OCI-M2 (cell line): ENCODE measurements at regions not wholly inside any gene's neighbourhood (a gene's known extent, or its start where the extent isn't known, plus 50 kb on each side); places are given as distances from the start of the nearest gene placed in this dataset.
"Not testable (repeated sequence)": the region's sequence is repeated elsewhere in the genome, so short reads cannot be mapped to it uniquely, and the experiment has no call there.

ENCODE experiments used
- DNase-seq: peaks from one replicate; lab custom pipeline; 2025; ENCODE audit not compliant: unreplicated experiment; lab: John Stamatoyannopoulos, UW

GRCh38 chr10:125252937-125253336 is 92.6 kb upstream of the CTBP2 start:
- no peak for DNase-seq

DNA sequence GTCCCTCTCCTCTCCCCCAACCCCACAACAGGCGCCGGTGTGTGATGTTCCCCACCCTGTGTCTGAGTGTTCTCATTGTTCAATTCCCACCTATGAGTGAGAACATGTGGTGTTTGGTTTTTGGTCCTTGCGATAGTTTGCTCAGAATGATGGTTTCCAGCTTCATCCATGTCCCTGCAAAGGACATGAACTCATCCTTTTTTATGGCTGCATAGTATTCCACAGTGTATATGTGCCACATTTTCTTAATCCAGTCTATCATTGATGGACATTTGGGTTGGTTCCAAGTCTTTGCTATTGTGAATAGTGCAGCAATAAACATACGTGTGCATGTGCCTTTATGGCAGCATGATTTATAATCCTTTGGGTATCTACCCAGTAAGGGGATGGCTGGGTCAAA is 90.5 kb upstream of the CTBP2 start:
- not testable (repeated sequence) for DNase-seq

DNA sequence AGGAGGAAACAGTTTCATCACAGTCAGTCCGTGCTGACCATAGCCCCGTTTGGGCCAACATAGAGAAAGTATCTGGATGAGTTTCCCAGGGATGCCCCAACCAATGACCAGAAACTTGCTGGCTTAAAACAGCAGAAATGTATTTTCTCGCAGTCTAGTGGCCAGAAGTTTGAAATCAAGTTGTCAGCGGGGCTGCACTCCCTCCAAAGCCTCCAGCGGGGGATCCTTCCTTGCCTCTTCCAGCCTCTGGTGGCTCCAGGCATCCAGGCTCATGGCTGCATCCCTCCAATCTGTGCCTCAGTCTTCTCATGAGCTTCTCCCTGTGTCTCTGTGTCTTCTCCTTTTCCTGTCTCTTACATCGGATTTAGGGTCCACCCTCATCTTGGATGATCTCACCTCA is 89.6 kb upstream of the CTBP2 start:
- no peak for DNase-seq

DNA sequence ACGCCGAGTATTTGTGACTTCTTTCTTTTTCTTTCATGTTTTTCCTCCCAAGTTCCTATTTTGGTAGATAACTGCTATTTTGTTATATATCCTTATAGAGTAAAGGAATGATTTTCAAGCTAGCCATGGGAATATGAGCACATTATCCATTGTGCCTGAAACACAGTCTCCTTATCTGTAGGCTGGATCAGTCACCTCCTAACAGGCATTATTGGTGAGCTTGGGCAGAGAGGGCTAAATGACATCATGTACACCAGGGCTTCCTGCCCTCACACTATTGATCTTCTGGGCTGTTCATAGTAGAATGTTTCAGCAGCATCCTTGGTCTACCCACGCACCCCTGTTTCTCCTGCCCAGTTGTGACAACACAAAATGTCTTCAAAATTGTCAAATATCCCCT is 88.1 kb upstream of the CTBP2 start:
- DNase-seq: no peak

DNA sequence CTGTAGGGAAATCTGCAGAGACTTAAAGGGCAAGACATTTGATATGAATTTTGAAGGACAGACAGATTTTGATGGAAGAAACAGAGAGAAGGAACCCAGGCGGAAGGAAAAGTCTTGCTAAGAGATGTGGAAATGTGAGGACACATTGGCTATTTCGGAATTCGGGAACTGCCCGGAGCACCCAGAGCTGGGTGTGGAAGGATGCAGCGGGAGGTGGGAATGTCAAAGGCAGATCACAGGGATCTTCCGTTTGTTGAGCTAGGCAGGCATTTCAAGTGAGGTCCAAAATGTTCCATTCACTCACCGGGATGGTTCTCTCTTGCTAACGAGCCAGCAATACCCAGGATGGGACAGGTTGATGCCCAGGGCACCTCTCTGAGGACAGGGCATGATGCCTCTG is 87.2 kb upstream of the CTBP2 start:
- no peak for DNase-seq

- no peak for DNase-seq
Measured at GRCh38 chr10:125243532-125244253, 83.3 kb upstream of the CTBP2 start.

DNA sequence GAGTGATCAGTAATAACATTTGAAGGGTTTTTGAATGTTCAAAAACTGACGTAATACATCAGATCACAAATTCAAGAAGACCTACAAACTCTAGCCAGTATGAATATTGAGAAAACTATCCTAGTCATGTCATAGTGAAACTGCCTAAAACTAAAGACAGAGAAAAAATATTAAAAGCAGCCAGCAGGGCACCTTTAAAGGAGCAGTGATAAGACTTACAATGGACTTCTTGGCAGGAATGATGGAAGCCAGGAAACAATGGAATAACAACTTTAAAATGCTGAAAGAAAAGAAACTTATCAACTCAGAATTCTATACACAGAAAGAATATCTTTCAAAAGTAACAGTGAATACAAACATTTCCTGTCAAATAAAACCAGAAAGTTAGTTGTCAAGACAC is 78.3 kb upstream of the CTBP2 start:
- DNase-seq: no peak

GRCh38 chr10:125236091-125236490 is 75.7 kb upstream of the CTBP2 start:
- DNase-seq: no peak

DNA sequence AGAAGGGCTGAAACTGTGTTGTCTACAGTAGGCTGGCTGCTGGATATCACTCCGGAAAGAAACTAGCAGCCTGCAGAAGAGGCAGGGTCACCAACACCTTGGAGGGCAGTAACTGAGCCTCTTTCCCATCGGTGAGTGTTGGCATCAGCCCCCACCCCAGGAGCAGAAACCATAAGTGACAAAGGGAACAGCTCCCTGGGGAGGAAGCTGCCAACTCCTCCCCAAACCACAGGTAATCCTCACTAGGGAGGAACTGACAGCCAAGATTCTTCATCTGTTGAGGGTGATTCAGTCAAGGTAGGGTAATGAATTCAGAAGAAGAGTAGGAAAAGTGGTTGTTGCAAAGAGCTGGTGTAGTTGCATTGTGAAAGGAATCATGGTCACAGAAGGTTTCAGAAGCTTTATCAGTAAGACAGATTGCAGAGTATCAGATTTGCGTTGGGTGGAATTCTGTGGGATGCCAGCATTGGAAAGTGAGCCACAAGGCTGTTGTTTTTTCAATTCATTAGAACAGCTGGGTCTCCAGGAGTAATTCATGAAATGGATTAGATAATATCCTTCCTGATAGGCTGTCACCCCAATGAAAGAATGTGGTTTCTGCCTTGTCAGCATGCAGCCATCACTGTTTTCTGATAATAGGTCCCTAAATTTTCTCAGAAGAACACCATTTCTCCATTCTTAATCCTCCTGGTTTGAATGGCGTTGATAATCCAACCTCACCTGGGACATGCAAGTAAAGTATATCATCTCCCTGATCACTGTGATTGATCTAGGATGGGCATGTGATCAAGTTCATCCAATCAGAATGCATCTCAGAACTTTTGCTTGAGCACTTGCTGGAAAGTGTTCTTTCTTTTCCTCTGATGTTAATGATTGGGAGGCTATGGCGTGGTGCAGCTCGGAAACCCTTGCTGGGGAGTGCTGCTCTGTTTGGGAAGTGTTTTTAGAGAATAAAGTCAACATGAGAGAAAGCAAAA is 75.0 kb upstream of the CTBP2 start:
- no peak for DNase-seq

DNA sequence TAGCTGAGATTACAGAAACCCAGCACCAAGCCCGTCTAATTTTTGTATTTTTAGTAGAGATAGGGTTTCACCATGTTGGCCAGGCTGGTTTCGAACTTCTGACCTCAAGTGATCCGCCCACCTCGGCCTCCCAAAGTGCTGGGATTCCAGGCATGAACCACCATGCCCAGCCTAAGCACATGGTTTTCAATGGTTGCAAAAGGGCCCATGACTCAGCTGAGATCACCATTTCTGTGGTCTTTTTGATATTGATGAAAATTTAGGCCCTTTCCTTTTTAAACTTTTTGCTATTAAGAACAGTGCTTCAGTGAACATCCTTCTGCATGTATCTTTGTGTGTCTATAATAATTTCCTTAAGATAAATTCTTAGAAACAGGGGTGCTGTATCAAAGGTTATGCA is 74.2 kb upstream of the CTBP2 start:
- not testable (repeated sequence) for DNase-seq

DNA sequence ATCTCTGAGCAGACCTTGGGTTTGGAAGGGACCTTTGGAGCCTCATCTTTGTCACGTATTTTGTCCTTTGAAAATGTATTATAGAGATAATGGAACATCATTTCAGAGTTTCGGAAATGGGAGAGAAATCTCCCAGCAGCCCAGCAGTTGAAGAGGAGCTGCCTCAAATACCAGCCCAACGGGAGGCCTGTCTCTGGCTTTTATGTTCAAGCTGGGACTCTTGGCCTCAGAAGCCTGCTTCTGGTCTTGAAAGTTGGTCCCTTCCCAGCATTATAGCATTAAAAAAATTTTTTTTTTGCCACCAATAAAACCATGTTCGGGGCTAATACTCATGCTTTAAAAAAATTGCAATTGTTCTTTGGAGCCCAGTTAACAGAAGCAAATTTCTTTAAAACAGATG is 73.4 kb upstream of the CTBP2 start:
- no peak for DNase-seq

DNA sequence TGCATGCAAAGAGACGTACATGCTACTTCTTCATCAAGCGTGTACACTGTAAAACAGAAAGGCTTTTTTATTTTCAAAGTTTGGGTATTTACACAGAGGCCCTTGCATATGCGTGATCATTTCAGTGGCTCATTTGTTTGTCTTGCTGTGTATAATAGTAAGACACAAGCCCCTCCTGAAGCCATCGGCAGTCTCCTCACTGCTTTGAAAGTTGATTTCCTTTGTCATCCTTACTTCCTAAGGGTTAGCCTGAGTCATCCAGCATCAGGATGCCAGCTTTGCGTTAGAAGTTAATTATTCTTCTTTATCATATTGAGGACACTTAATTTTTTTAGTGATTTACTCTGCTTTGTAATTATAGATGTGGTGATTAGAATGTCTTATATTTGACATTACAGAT is 72.5 kb upstream of the CTBP2 start:
- DNase-seq: no peak

DNA sequence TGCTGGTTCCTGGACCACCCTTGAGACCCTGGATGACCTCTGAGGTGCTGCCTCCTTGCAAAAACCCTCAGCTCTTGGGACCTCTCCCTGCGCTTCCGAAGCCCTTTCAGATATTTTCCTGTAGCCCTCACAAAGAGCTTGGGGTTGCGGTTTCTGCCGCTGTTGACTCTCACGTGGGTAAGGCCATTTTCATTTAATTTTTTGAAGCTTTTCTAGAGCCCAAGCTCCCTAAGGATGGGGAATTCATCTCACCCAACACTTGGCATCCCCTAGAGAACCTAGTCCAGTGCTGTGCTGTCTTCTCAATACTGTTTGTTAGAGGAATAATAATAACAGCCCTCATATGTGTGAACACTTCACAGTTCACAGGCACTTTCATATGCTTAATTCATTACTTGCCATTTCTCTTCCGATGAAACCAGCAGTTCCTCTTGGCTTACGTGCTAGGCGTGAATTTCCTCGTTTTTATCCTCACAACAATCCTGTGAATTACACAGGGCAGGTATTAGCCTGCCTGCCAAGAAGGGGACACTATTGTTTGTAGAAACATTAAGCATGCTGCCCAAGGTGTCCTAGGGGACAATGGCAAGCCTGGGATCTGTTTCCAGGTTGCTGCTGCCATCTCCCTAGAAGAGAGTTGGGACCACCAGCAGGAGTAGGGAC is 71.6 kb upstream of the CTBP2 start:
- no peak for DNase-seq

DNA sequence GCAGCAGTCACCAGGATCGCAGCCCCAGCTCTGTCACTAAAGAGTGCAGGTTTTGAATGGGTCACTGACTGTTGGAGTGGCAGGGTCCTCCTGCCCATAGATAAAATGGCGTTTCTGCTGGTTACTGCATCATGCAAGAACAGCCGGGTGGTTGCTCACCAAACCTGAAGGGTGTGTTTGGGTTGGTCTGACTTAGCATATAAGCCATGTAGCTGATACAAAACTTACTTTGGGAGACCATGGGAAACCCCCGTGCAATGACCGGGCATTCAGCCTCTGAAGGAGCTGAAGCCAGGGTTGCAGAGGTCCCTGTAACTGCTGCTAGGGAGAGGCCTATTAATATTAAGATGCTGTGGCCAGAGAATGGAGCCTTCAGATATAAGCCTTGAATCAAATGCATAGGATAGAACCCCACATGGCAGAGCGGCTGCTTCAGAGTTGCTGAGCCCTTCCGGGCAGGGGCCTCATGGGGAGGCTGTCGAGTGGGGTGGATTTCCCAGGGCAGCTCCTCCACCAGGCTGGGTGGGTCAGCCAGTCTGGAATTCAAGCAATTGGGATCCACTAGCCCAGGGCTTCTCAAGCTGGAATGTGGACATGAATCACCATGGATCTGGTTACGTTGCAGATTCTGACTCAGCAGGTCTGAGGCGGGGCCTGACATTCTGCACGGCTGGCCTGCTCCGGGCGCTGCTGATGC is 70.9 kb upstream of the CTBP2 start:
- DNase-seq: no peak

- DNase-seq: no peak
Measured at GRCh38 chr10:125230251-125230650, 69.9 kb upstream of the CTBP2 start.

DNA sequence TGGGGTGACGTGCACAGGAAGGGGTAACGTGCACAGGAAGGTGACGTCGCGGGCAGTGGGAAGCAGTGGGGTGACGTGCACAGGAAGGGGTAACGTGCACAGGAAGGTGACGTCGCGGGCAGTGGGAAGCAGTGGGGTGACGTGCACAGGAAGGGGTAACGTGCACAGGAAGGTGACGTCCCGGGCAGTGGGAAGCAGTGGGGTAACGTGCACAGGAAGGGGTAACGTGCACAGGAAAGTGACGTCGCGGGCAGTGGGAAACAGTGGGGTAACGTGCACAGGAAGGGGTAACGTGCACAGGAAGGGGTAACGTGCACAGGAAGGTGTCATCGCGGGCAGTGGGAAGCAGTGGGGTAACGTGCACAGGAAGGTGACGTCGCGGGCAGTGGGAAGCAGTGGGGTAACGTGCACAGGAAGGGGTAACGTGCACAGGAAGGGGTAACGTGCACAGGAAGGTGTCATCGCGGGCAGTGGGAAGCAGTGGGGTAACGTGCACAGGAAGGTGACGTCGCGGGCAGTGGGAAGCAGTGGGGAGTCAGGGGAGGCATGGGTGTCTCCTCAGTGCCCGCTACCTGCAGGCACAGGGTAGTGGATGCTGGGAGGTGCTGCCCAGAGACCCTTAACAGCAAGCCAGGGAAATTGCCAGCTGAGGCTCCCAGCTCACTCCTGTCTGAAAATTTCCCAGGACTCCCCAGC is 68.0 kb upstream of the CTBP2 start:
- not testable (repeated sequence) for DNase-seq

- no peak for DNase-seq
Measured at GRCh38 chr10:125227546-125227945, 67.2 kb upstream of the CTBP2 start.

GRCh38 chr10:125226823-125227222 is 66.5 kb upstream of the CTBP2 start:
- no peak for DNase-seq

GRCh38 chr10:125226005-125226404 is 65.6 kb upstream of the CTBP2 start:
- no peak for DNase-seq

GRCh38 chr10:125225051-125225450 is 64.7 kb upstream of the CTBP2 start:
- no peak for DNase-seq
